Activated CD8-positive, alpha-beta memory T cell treated with anti-CD3 and anti-CD28 coated beads for 4 hours (primary cell): ENCODE measurements at regions not wholly inside any gene's neighbourhood (a gene's known extent, or its start where the extent isn't known, plus 50 kb on each side); places are given as distances from the start of the nearest gene placed in this dataset.

Experiments used
- DNase-seq, 2 donors: peaks; one replicate each; pipeline ENCODE4 v3.0.0-alpha.2; 2020; ENCODE audit warnings: low read depth in 2 of 2

DNA sequence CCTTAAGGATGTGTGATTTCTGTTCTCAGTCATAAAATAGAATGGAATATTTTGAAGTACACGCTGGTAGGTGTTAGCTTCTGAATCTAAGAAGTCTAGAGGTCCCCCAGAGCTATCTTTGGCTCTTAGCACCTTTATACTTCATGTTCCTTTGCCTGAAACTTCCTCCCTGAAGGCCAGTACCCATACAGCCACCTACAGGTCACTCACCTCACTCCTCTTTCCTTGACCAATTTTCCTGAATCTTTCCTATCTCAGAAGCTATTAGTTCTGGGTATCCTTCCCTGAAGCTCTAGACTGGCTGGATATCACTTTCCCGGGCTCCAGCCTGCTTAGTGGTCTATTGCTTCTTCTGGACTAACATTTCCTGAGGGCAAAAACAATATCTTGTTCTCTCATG, 93.4 kb upstream of the EDNRB start:
- DNase-seq = no peak

GRCh38 chr13:78004821-78005220, 86.2 kb upstream of the EDNRB start:
- no peak for DNase-seq

DNA sequence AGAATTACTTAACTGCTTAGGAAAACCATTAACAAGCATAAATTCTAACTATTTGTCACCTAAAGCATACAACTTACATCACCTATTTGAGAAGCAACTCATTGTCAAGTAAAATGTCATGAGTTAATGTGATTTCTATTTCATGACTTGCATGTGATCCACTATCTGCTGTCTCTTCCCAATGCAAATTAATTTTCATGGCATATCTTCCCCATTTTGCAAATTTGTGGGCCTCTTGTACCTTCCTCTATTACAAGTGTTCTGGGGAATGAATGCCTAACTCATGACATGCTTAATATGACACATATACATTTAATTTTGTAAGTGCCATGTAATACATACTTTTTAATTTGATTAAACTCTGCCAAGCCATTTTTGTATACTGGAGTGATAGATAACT, 81.1 kb upstream of the EDNRB start:
- DNase-seq = no peak

- DNase-seq = no peak
Measured at GRCh38 chr13:77994166-77994565, 75.5 kb upstream of the EDNRB start.

GRCh38 chr13:77991003-77991402, 72.4 kb upstream of the EDNRB start:
- DNase-seq = no peak

DNA sequence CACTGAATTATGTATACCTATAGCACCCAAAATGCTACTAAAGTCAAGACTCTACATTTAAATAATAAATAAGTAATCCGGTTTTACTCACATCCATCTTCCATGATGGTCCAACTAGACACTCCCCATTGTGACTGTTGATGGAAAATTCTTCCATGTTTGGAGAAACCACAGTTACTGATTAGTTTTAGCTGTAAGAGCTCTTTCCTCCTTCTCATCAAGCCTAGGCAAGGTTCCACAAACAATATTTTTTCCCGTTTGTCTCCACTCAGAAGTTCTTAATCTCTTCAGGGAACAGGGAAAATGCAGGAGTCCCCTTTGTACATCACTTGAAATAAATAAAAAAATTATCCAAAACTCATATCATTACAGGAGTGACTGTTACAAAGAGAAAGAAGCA, 70.7 kb upstream of the EDNRB start:
- no peak for DNase-seq

- no peak for DNase-seq
Measured at GRCh38 chr13:77988355-77988754, 69.7 kb upstream of the EDNRB start.

DNA sequence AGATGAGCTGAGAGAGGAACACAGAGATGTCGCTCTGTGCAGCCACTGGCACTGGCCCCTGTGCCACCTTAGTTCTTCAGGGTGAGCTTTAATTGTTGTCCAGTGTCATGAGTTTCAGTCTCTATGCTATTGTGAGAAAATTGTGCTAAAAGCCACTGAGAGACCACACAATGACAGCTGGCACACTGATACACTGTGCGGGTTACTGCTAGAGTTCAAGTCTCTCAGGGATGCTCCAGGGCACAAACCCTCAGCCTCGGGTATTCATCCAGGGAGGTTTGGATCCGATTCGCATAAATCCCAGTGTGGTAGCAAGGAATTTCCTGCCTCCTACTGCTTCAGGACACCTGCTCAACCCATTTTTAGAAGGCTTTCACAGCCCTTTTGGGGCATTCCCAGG, 68.1 kb upstream of the EDNRB start:
- DNase-seq = no peak

DNA sequence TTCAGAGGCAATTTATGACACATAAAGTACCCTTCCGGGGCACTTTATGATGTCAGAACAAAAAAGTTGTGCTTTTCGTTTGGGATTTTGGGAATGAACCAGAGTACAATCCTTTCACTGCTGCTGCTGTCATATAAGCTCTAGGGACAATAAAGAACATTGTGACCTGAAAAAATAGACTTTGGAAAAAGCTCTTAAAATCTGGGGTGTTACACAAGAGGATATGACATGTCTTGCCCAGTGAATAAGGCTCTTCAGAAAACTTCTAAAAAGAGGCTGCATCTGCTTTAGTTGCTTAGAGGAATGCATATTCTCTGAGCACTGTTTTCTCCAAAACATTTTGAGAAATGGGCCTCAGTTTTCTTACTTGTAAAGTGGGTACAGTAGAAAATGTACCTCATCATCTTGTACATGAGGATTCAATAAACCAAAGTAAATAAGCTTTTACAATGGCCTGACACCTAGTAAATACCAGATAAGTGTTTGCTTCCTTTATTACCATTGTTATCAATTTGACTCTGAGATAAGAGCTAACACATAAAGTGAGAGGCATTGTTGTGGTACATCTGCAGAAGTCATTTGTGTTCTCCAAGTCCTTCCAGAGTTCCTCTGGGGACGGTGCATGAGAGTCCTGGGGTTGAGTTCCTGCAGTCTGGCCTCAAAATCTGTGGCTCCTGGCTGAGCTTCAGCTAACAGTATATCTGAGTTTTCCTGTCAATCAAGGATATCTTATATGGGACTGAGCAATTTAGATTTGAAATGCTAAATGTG, 67.4 kb upstream of the EDNRB start:
- no peak for DNase-seq

DNA sequence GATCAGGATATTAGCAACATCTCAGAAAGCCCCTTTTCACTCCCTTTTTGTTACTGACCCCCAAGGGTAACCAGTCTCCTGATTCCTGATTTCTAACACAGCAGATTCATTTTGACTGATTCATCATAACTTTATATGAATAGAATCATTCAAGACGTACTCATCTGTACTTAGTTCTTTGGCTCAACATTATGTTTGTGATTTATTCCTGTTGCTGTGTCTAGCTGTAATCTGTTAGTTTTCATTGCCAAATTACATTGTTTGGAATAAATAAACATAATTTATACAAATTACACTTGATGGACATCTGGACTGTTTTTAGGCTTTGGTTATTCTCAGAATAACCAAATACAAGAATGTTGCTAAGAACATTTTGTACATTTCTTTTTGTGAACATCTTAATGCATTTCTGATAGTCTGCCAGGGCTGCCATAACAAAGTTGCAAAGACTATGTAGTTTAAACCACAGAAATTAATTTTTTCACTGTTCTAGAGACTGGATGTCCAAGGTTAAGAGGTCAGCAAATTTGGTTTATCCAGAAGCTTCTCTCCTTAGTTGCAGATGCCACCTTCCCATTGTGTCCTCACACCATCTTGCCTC, 62.8 kb upstream of the EDNRB start:
- DNase-seq = no peak

DNA sequence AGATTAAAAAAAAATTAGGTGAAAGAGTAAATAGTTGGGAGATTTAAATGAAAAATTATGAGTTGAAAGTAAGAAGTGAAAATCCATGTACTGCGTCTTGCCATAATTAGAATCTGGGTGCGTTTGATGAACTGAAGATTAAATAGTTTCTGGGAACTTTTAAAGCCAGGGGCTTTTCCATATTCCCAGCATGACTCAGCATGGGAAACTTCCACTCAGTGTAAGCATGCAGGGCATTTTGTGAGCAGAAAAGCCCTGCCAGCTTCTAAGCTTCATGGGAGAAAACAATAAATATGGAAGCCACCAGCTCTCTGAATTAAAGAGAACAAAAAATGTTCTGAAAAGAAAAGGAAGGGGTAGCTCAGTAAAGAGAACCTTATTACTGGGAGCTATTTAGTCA, 62.0 kb upstream of the EDNRB start:
- no peak for DNase-seq

GRCh38 chr13:77979721-77980385, 61.2 kb upstream of the EDNRB start:
- DNase-seq = no peak

GRCh38 chr13:77975358-77976042, 56.9 kb upstream of the EDNRB start:
- no peak for DNase-seq

DNA sequence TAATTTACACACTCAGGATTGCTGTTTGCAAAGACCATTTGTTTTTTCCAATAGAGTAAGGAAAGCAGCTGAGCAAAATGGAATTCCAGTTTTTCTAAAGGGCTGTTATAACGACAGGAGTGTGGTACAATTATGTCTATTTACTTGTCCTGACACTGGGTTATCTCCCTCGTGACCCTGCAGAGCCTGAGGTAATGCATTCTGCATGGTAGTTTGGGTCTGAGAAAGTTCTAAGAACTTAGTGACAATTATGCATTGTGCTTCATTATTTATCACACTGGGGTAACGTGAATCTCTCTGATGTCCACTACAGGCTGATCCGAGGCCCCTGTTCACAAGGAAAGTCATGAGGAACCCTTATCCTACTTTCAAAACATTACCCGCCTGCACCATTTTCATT, 50.7 kb upstream of the EDNRB start:
- DNase-seq = no peak
